HG02938 (cell line): ENCODE measurements at regions not wholly inside any gene's neighbourhood (a gene's known extent, or its start where the extent isn't known, plus 50 kb on each side); places are given as distances from the start of the nearest gene placed in this dataset.

Experiments used
- ATAC-seq: cut with Tn5 transposase; IDR thresholded peaks from one replicate; pipeline ENCODE4 v1.9.1; 2021; ENCODE audit warnings: mild to moderate bottlenecking, moderate library complexity; ENCODE audit not compliant: unreplicated experiment

- no peak for ATAC-seq
Measured at GRCh38 chr17:79361221-79361734, 249.6 kb downstream of the RBFOX3 start.

- ATAC-seq, result no peak
Measured at GRCh38 chr17:79360196-79360595, 250.7 kb downstream of the RBFOX3 start.

- ATAC-seq, result no peak
Measured at GRCh38 chr17:79356839-79357447, 253.9 kb downstream of the RBFOX3 start.

- no peak for ATAC-seq
Measured at GRCh38 chr17:79355165-79355564, 255.7 kb downstream of the RBFOX3 start.

GRCh38 chr17:79354173-79354820 lies 256.6 kb downstream of the RBFOX3 start:
- no peak for ATAC-seq

- no peak for ATAC-seq
Measured at GRCh38 chr17:79353548-79353947, 257.3 kb downstream of the RBFOX3 start.

GRCh38 chr17:79353016-79353415 lies 257.8 kb downstream of the RBFOX3 start:
- no peak for ATAC-seq

GRCh38 chr17:79350533-79350932 lies 260.3 kb downstream of the RBFOX3 start:
- no peak for ATAC-seq

GRCh38 chr17:79349506-79350400 lies 261.1 kb downstream of the RBFOX3 start:
- ATAC-seq, result no peak

- no peak for ATAC-seq
Measured at GRCh38 chr17:79342376-79342775, 267.8 kb downstream of the ENGASE start.

GRCh38 chr17:79341816-79342215 lies 267.2 kb downstream of the ENGASE start:
- ATAC-seq, result no peak

GRCh38 chr17:79341222-79341780 lies 266.7 kb downstream of the ENGASE start:
- peak; percentile 4 for ATAC-seq

- ATAC-seq, result peak; percentile 78
Measured at GRCh38 chr17:79340333-79341221, 266.0 kb downstream of the ENGASE start.

GRCh38 chr17:79339321-79339720 lies 264.7 kb downstream of the ENGASE start:
- no peak for ATAC-seq

- no peak for ATAC-seq
Measured at GRCh38 chr17:79338604-79339003, 264.0 kb downstream of the ENGASE start.

GRCh38 chr17:79338152-79338551 lies 263.5 kb downstream of the ENGASE start:
- no peak for ATAC-seq

GRCh38 chr17:79337053-79337452 lies 262.4 kb downstream of the ENGASE start:
- no peak for ATAC-seq

GRCh38 chr17:79335456-79335855 lies 260.8 kb downstream of the ENGASE start:
- ATAC-seq, result no peak

GRCh38 chr17:79332011-79332554 lies 257.5 kb downstream of the ENGASE start:
- no peak for ATAC-seq

GRCh38 chr17:79331492-79331891 lies 256.9 kb downstream of the ENGASE start:
- no peak for ATAC-seq
